ENCODE measurements at regions not wholly inside any gene's neighbourhood (a gene's known extent, or its start where the extent isn't known, plus 50 kb on each side); places are given as distances from the start of the nearest gene placed in this dataset.
"Not testable (repeated sequence)": the region's sequence is repeated elsewhere in the genome, so short reads cannot be mapped to it uniquely, and the experiment has no call there.

DNA sequence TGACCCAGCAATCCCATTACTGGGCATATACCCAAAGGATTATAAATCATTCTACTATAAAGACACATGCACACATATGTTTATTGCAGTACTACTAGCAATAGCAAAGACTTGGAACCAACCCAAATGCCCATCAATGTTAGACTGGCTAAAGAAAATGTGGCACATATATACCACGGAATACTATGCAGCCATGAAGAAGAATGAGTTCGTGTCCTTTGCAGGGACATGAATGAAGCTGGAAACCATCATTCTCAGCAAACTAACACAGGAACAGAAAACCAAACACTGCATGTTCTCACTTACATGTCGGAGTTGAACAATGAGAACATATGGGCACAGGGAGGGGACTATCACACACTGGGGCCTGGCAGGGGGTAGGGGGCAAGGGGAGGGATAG, 183.0 kb downstream of the HACE1 start:
- not testable (repeated sequence) for H3K79me2 ChIP-seq (ENCODE audit: insufficient read depth, low read length); H3K9me2 ChIP-seq (replicated peaks; ENCODE audit: insufficient read depth, low read length)

DNA sequence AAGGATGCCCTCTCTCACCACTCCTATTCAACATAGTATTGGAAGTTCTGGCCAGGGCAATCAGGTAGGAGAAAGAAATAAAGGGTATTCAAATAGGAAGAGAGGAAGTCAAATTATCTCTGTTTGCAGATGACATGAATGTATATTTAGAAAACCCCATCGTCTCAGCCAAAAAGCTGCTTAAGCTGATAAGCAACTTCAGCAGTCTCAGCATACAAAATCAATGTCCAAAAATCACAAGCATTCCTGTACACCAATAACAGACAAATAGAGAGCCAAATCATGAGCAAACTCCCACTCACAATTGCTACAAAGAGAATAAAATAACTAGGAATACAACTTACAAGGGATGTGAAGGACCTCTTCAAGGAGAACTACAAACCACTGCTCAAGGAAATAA, 184.6 kb downstream of the HACE1 start:
- H3K4me3 ChIP-seq (ENCODE audit: insufficient read depth, low read length, poor library complexity, severe bottlenecking); H3F3A ChIP-seq (ENCODE audit: insufficient read depth); H3K36me3 ChIP-seq (ENCODE audit: low read length); H3K27me3 ChIP-seq (ENCODE audit: low read length); H3K9me3 ChIP-seq (ENCODE audit: insufficient read depth, low read length); H2AFZ ChIP-seq (ENCODE audit: low read depth, low read length, severe bottlenecking); H3K27ac ChIP-seq (ENCODE audit: low read depth, low read length); H3K9me2 ChIP-seq (replicated peaks; ENCODE audit: insufficient read depth, low read length); H3K4me2 ChIP-seq (ENCODE audit: low read depth, low read length, poor library complexity, severe bottlenecking); H3K9ac ChIP-seq (ENCODE audit: low read length); H3K79me2 ChIP-seq (ENCODE audit: insufficient read depth, low read length); H4K20me1 ChIP-seq (ENCODE audit: low read depth, low read length): not testable (repeated sequence)

More for the DNA sequence above, 183.0 kb downstream of the HACE1 start:
- not testable (repeated sequence) for H3K9me3 ChIP-seq (ENCODE audit: insufficient read depth, low read length); H4K20me1 ChIP-seq (ENCODE audit: low read depth, low read length); H3K4me3 ChIP-seq (ENCODE audit: insufficient read depth, low read length, poor library complexity, severe bottlenecking); H3K36me3 ChIP-seq (ENCODE audit: low read length); H3K27me3 ChIP-seq (ENCODE audit: low read length); H3F3A ChIP-seq (ENCODE audit: insufficient read depth); H3K9ac ChIP-seq (ENCODE audit: low read length); H2AFZ ChIP-seq (ENCODE audit: low read depth, low read length, severe bottlenecking); H3K27ac ChIP-seq (ENCODE audit: low read depth, low read length); H3K4me2 ChIP-seq (ENCODE audit: low read depth, low read length, poor library complexity, severe bottlenecking)

DNA sequence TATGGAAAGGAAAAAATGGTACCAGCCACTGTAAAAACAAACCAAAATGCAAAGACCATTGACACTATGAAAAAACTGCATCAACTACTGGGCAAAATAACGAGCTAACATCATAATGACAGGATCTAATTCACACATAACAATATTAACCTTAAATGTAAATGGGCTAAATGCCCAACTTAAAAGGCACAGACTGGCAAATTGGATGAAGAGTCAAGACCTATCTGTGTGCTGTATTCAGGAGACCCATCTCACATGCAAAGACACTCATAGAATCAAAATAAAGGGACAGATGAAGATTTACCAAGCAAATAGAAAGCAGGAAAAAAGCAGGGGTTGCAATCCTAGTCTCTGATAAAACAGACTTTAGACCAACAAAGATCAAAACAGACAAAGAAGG, 186.6 kb downstream of the HACE1 start:
- not testable (repeated sequence) for H3K36me3 ChIP-seq (ENCODE audit: low read length); H3K27ac ChIP-seq (ENCODE audit: low read depth, low read length); H4K20me1 ChIP-seq (ENCODE audit: low read depth, low read length); H3K9ac ChIP-seq (ENCODE audit: low read length); H3K4me2 ChIP-seq (ENCODE audit: low read depth, low read length, poor library complexity, severe bottlenecking); H3K9me2 ChIP-seq (replicated peaks; ENCODE audit: insufficient read depth, low read length); H3K27me3 ChIP-seq (ENCODE audit: low read length); H3F3A ChIP-seq (ENCODE audit: insufficient read depth); H3K79me2 ChIP-seq (ENCODE audit: insufficient read depth, low read length); H3K4me3 ChIP-seq (ENCODE audit: insufficient read depth, low read length, poor library complexity, severe bottlenecking); H3K9me3 ChIP-seq (ENCODE audit: insufficient read depth, low read length); H2AFZ ChIP-seq (ENCODE audit: low read depth, low read length, severe bottlenecking)

- H3K4me3 ChIP-seq (ENCODE audit: insufficient read depth, low read length, poor library complexity, severe bottlenecking); H3K27me3 ChIP-seq (ENCODE audit: low read length); H3K9ac ChIP-seq (ENCODE audit: low read length); H3F3A ChIP-seq (ENCODE audit: insufficient read depth); H3K4me2 ChIP-seq (ENCODE audit: low read depth, low read length, poor library complexity, severe bottlenecking); H3K9me2 ChIP-seq (replicated peaks; ENCODE audit: insufficient read depth, low read length); H4K20me1 ChIP-seq (ENCODE audit: low read depth, low read length); H3K9me3 ChIP-seq (ENCODE audit: insufficient read depth, low read length); H3K36me3 ChIP-seq (ENCODE audit: low read length); H2AFZ ChIP-seq (ENCODE audit: low read depth, low read length, severe bottlenecking); H3K27ac ChIP-seq (ENCODE audit: low read depth, low read length); H3K79me2 ChIP-seq (ENCODE audit: insufficient read depth, low read length): not testable (repeated sequence)
These were observed 188.2 kb downstream of the HACE1 start for GRCh38 chr6:104671591-104671891.

DNA sequence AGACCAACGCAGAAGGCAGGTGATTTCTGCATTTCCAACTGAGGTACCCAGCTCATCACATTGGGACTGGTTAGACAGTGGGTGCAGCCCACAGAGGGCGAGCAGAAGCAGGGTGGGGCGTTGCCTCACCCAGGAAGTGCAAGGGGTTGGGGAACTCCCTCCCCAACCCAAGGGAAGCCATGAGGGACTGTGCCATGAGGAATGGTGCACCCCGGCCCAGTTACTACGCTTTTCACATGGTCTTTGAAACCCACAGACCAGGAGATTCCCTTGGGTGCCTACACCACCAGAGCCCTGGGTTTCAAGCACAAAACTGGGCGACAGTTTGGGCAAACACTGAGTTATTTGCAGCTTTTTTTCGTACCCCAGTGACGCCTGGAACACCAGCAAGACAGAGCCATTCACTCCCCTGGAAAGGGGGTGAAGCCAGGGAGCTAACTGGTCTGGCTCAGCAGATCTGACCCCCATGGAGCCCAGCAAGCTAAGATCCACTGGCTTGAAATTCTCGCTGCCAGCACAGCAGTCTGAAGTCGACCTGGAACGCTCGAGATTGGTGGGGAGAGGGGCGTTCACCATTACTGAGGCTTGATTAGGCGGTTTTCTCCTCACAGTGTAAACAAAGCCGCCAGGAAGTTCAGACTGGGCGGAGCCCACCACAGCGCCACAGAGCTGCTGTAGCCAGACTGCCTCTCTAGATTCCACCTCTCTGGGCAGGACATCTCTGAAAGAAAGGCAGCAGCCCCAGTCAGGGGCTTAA, 188.7 kb downstream of the HACE1 start:
- H3K4me2 ChIP-seq (ENCODE audit: low read depth, low read length, poor library complexity, severe bottlenecking); H3K36me3 ChIP-seq (ENCODE audit: low read length); H3K9ac ChIP-seq (ENCODE audit: low read length); H3K4me3 ChIP-seq (ENCODE audit: insufficient read depth, low read length, poor library complexity, severe bottlenecking); H3K27me3 ChIP-seq (ENCODE audit: low read length); H4K20me1 ChIP-seq (ENCODE audit: low read depth, low read length); H3K9me2 ChIP-seq (replicated peaks; ENCODE audit: insufficient read depth, low read length); H3K79me2 ChIP-seq (ENCODE audit: insufficient read depth, low read length); H3F3A ChIP-seq (ENCODE audit: insufficient read depth); H3K9me3 ChIP-seq (ENCODE audit: insufficient read depth, low read length); H3K27ac ChIP-seq (ENCODE audit: low read depth, low read length); H2AFZ ChIP-seq (ENCODE audit: low read depth, low read length, severe bottlenecking): not testable (repeated sequence)

GRCh38 chr6:104669483-104669882, 190.2 kb downstream of the HACE1 start:
- no peak for TF ChIP-seq EZH2phosphoT487 (conservative IDR thresholded peaks at IDR 0.05; ENCODE audit: low read length)
- TF ChIP-seq CTCF (IDR thresholded peaks at IDR 0.05; ENCODE audit: insufficient read depth, low read length, poor library complexity, severe bottlenecking): no peak
- Histone ChIP-seq H3F3A (ENCODE audit: insufficient read depth) (no peaks in the 10 kb centered on the region), H3K27ac (ENCODE audit: low read depth, low read length) (no peak overlapping the region), H3K27me3 (ENCODE audit: low read length) (no peaks in the 10 kb centered on the region), H3K4me3 (ENCODE audit: insufficient read depth, low read length, poor library complexity, severe bottlenecking) (no peak overlapping the region), H3K9me2 (replicated peaks; ENCODE audit: insufficient read depth, low read length) (no peaks in the 10 kb centered on the region), H3K9ac (ENCODE audit: low read length) (no peak overlapping the region), H3K4me2 (ENCODE audit: low read depth, low read length, poor library complexity, severe bottlenecking) (no peak overlapping the region), H3K79me2 (ENCODE audit: insufficient read depth, low read length) (no peaks in the 10 kb centered on the region), H2AFZ (ENCODE audit: low read depth, low read length, severe bottlenecking) (no peak overlapping the region), H4K20me1 (ENCODE audit: low read depth, low read length) (no peaks in the 10 kb centered on the region), H3K36me3 (ENCODE audit: low read length) (no peaks in the 10 kb centered on the region), H3K9me3 (ENCODE audit: insufficient read depth, low read length) (no peaks in the 10 kb centered on the region)
